Adrenal gland (tissue), 5 donors: ENCODE measurements at regions not wholly inside any gene's neighbourhood (a gene's known extent, or its start where the extent isn't known, plus 50 kb on each side); places are given as distances from the start of the nearest gene placed in this dataset.

Experiments used
- POLR2A ChIP-seq, 2 donors: fragments of 450-650 bp; IDR thresholded peaks; one replicate each; pipeline ENCODE4 v1.6.1; 2017; ENCODE audit warnings: antibody characterized with exemption in 2 of 2, mild to moderate bottlenecking in 2 of 2, moderate library complexity in 1 of 2
- TF ChIP-seq, protein P1 (sequence below), 6 experiments: fragments of 450-650 bp in 4 of 6; fragments of 200-600 bp in 2 of 6; sonication (generic) in 1 of 6; IDR thresholded peaks; 1 replicate in 5 of 6; 2 replicates in 1 of 6; pipeline versions ENCODE4 v1.5.1 to v1.8.0; 2016 to 2021; ENCODE audit warnings: antibody characterized with exemption in 6 of 6, mild to moderate bottlenecking in 2 of 6, moderate library complexity in 1 of 6
- donor health status: DM: no; HTN: no; CAD: no.

DNA sequence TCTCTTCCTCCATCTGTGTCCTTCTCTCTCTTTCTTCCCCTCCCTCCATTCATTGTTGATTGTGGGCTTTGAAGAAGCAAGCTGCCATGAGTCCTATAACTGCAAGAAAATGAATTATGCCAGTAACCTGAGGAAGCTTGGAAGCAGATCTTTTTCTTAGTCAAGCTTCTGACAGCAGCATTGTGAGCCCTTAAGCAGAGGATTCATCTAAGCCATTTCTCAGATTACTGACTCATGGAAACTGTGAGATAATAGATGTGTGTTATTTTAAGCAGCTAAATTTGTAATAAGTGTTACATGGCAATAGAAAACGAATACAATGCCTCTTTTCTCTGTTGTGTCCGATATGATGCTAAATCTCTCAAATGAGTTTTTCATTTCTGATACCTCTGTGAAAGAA is 1109.7 kb downstream of the CDH11 start:
- TF ChIP-seq, protein P1, sequence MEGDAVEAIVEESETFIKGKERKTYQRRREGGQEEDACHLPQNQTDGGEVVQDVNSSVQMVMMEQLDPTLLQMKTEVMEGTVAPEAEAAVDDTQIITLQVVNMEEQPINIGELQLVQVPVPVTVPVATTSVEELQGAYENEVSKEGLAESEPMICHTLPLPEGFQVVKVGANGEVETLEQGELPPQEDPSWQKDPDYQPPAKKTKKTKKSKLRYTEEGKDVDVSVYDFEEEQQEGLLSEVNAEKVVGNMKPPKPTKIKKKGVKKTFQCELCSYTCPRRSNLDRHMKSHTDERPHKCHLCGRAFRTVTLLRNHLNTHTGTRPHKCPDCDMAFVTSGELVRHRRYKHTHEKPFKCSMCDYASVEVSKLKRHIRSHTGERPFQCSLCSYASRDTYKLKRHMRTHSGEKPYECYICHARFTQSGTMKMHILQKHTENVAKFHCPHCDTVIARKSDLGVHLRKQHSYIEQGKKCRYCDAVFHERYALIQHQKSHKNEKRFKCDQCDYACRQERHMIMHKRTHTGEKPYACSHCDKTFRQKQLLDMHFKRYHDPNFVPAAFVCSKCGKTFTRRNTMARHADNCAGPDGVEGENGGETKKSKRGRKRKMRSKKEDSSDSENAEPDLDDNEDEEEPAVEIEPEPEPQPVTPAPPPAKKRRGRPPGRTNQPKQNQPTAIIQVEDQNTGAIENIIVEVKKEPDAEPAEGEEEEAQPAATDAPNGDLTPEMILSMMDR (IDR thresholded peaks at IDR 0.05) = no peak
- no peak for TF ChIP-seq POLR2A (IDR thresholded peaks at IDR 0.05)
